ENCODE measurements at regions not wholly inside any gene's neighbourhood (a gene's known extent, or its start where the extent isn't known, plus 50 kb on each side); places are given as distances from the start of the nearest gene placed in this dataset.

- TF ChIP-seq, protein P1, sequence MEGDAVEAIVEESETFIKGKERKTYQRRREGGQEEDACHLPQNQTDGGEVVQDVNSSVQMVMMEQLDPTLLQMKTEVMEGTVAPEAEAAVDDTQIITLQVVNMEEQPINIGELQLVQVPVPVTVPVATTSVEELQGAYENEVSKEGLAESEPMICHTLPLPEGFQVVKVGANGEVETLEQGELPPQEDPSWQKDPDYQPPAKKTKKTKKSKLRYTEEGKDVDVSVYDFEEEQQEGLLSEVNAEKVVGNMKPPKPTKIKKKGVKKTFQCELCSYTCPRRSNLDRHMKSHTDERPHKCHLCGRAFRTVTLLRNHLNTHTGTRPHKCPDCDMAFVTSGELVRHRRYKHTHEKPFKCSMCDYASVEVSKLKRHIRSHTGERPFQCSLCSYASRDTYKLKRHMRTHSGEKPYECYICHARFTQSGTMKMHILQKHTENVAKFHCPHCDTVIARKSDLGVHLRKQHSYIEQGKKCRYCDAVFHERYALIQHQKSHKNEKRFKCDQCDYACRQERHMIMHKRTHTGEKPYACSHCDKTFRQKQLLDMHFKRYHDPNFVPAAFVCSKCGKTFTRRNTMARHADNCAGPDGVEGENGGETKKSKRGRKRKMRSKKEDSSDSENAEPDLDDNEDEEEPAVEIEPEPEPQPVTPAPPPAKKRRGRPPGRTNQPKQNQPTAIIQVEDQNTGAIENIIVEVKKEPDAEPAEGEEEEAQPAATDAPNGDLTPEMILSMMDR (IDR thresholded peaks at IDR 0.05 in 4 of 5, conservative IDR thresholded peaks at IDR 0.05 in 1 of 5) = no peak
- TF ChIP-seq POLR2A (IDR thresholded peaks at IDR 0.05) = no peak
Observed at GRCh38 chr18:56414357-56414756, 224.0 kb downstream of the TXNL1 start.

All from gastrocnemius medialis (tissue), 4 donors.